Activated CD4-positive, alpha-beta memory T cell treated with anti-CD3 and anti-CD28 coated beads for 36 hours (primary cell): ENCODE measurements at regions not wholly inside any gene's neighbourhood (a gene's known extent, or its start where the extent isn't known, plus 50 kb on each side); places are given as distances from the start of the nearest gene placed in this dataset.

Experiments used
- CTCF ChIA-PET: fragments of 350-600 bp; sonication (Branson Sonifier 250); formaldehyde crosslinking; loops from one replicate; lab custom pipeline; 2021; ENCODE audit warnings: antibody characterized with exemption, inconsistent platforms; lab: Charles Lee
- POLR2A ChIA-PET: fragments of 350-600 bp; sonication (Branson Sonifier 250); formaldehyde crosslinking; loops from one replicate; lab custom pipeline; 2021; ENCODE audit warnings: antibody characterized with exemption; lab: Charles Lee
- DNase-seq: peaks from one replicate; pipeline ENCODE4 v3.0.0-alpha.2; 2020
- H3K27ac Mint-ChIP-seq: one replicate; pipeline ENCODE4 v1.8.0; 2021; ENCODE audit warnings: mixed read lengths
- H3K27me3 Mint-ChIP-seq: one replicate; pipeline ENCODE4 v1.8.0; 2021; ENCODE audit warnings: mixed read lengths
- H3K36me3 Mint-ChIP-seq: one replicate; pipeline ENCODE4 v1.8.0; 2021; ENCODE audit warnings: mixed read lengths
- H3K4me1 Mint-ChIP-seq: one replicate; pipeline ENCODE4 v1.8.0; 2021; ENCODE audit warnings: low read depth, mixed read lengths
- H3K4me3 Mint-ChIP-seq: one replicate; pipeline ENCODE4 v1.8.0; 2021; ENCODE audit warnings: mild to moderate bottlenecking, mixed read lengths
- H3K9me3 Mint-ChIP-seq: one replicate; pipeline ENCODE4 v1.8.0; 2021; ENCODE audit warnings: mixed read lengths
- intact Hi-C: fragments of 100-400 bp; cut with micrococcal nuclease; formaldehyde crosslinking; loops from one replicate; pipeline ENCODE4 v1.15.1; 2023

- Mint-ChIP-seq H3K4me1 (peaks cover 3% of the 10 kb centered on the region), H3K27ac (no peak overlapping the region), H3K36me3 (no peaks in the 10 kb centered on the region), H3K9me3 (no peaks in the 10 kb centered on the region), H3K4me3 (no peak overlapping the region), H3K27me3 (peaks cover 5% of the 10 kb centered on the region)
- DNase-seq, result no peak
- ChIA-PET CTCF (no interaction called here), POLR2A (interaction anchor here (0.8 kb wide), 1 partner anchor 34 kb away, joined by 4 read pairs; no protein-coding TSS in a partner anchor)
- intact Hi-C loops, result no loop called here
These were observed 110.6 kb downstream of the MSTN start for GRCh38 chr2:189951791-189952535.

- Mint-ChIP-seq H3K27ac (no peak overlapping the region), H3K9me3 (peaks cover 33% of the 10 kb centered on the region), H3K4me1 (no peaks in the 10 kb centered on the region), H3K27me3 (no peaks in the 10 kb centered on the region), H3K4me3 (no peak overlapping the region), H3K36me3 (no peaks in the 10 kb centered on the region)
- POLR2A ChIA-PET, result no interaction called here
- DNase-seq, result no peak
- intact Hi-C loops, result no loop called here
- CTCF ChIA-PET, result no interaction called here
These were observed 119.5 kb downstream of the MSTN start for GRCh38 chr2:189943009-189943408.

- no peak for DNase-seq
- ChIA-PET POLR2A (no interaction called here), CTCF (no interaction called here)
- Mint-ChIP-seq H3K4me1 (no peaks in the 10 kb centered on the region), H3K9me3 (peaks cover 33% of the 10 kb centered on the region), H3K27me3 (peaks cover 2% of the 10 kb centered on the region), H3K27ac (no peak overlapping the region), H3K4me3 (no peak overlapping the region), H3K36me3 (no peaks in the 10 kb centered on the region)
- intact Hi-C loops, result no loop called here
These were observed 121.6 kb downstream of the MSTN start for GRCh38 chr2:189940913-189941312.

GRCh38 chr2:189937691-189938090 lies 124.8 kb downstream of the MSTN start:
- ChIA-PET POLR2A (no interaction called here), CTCF (no interaction called here)
- peaks cover 24% of the 10 kb centered on the region for H3K9me3 Mint-ChIP-seq
- no peak overlapping the region for H3K4me3 Mint-ChIP-seq
- peaks cover 3% of the 10 kb centered on the region for H3K27me3 Mint-ChIP-seq
- intact Hi-C loops, result no loop called here
- no peaks in the 10 kb centered on the region for H3K36me3 Mint-ChIP-seq
- DNase-seq, result no peak
- H3K27ac Mint-ChIP-seq, result no peak overlapping the region
- H3K4me1 Mint-ChIP-seq, result no peaks in the 10 kb centered on the region

- no peaks in the 10 kb centered on the region for H3K36me3 Mint-ChIP-seq
- intact Hi-C loops, result no loop called here
- no peak overlapping the region for H3K27ac Mint-ChIP-seq
- no peaks in the 10 kb centered on the region for H3K4me1 Mint-ChIP-seq
- H3K4me3 Mint-ChIP-seq, result no peak overlapping the region
- CTCF ChIA-PET, result no interaction called here
- POLR2A ChIA-PET, result no interaction called here
- H3K9me3 Mint-ChIP-seq, result no peaks in the 10 kb centered on the region
- H3K27me3 Mint-ChIP-seq, result peaks cover 3% of the 10 kb centered on the region
- DNase-seq, result no peak
These were observed 128.6 kb downstream of the MSTN start for GRCh38 chr2:189933911-189934399.

- CTCF ChIA-PET, result interaction anchor here (0.6 kb wide), 1 partner anchor 80 kb away, joined by 4 read pairs; no protein-coding TSS in a partner anchor
- POLR2A ChIA-PET, result no interaction called here
- no peaks in the 10 kb centered on the region for H3K36me3 Mint-ChIP-seq
- no peak overlapping the region for H3K4me3 Mint-ChIP-seq
- intact Hi-C loops, result no loop called here
- peaks cover 3% of the 10 kb centered on the region for H3K27me3 Mint-ChIP-seq
- H3K4me1 Mint-ChIP-seq, result no peaks in the 10 kb centered on the region
- DNase-seq, result no peak
- H3K9me3 Mint-ChIP-seq, result no peaks in the 10 kb centered on the region
- H3K27ac Mint-ChIP-seq, result no peak overlapping the region
These were observed 129.5 kb downstream of the MSTN start for GRCh38 chr2:189933041-189933440.

- Mint-ChIP-seq H3K4me1 (no peaks in the 10 kb centered on the region), H3K27me3 (no peaks in the 10 kb centered on the region), H3K9me3 (no peaks in the 10 kb centered on the region), H3K36me3 (no peaks in the 10 kb centered on the region), H3K4me3 (no peak overlapping the region), H3K27ac (no peak overlapping the region)
- no peak for DNase-seq
- intact Hi-C loops, result no loop called here
- POLR2A ChIA-PET, result no interaction called here
- CTCF ChIA-PET, result no interaction called here
These were observed 134.7 kb downstream of the MSTN start for GRCh38 chr2:189927823-189928222.
